Mesothelial cell of epicardium (in vitro differentiated cells): ENCODE measurements at regions not wholly inside any gene's neighbourhood (a gene's known extent, or its start where the extent isn't known, plus 50 kb on each side); places are given as distances from the start of the nearest gene placed in this dataset.

ENCODE experiments used
- DNase-seq, 2 experiments: peaks; one replicate each; pipeline ENCODE4 v3.0.0; 2021; ENCODE audit warnings: low spot score in 2 of 2; ENCODE audit not compliant: unreplicated experiment in 2 of 2
- H3K27ac Mint-ChIP-seq: 2 replicates; pipeline ENCODE4 v1.8.0; 2021; ENCODE audit warnings: mixed read lengths
- H3K27me3 Mint-ChIP-seq: 2 replicates; pipeline ENCODE4 v1.8.0; 2021; ENCODE audit warnings: low read depth, mixed read lengths
- H3K36me3 Mint-ChIP-seq: 2 replicates; pipeline ENCODE4 v1.8.0; 2021; ENCODE audit warnings: mixed read lengths
- H3K4me1 Mint-ChIP-seq: 2 replicates; pipeline ENCODE4 v1.8.0; 2021; ENCODE audit warnings: mixed read lengths
- H3K4me3 Mint-ChIP-seq: 2 replicates; pipeline ENCODE4 v1.8.0; 2021; ENCODE audit warnings: mild to moderate bottlenecking, moderate library complexity, mixed read lengths
- H3K9me3 Mint-ChIP-seq: 2 replicates; pipeline ENCODE4 v1.8.0; 2021; ENCODE audit warnings: mixed read lengths
- TF ChIP-seq, protein P1 (sequence below): fragments of 200-600 bp; sonication (generic); IDR thresholded peaks from one replicate; pipeline ENCODE4 v1.5.0; 2021; ENCODE audit warnings: antibody characterized with exemption; ENCODE audit not compliant: unreplicated experiment

DNA sequence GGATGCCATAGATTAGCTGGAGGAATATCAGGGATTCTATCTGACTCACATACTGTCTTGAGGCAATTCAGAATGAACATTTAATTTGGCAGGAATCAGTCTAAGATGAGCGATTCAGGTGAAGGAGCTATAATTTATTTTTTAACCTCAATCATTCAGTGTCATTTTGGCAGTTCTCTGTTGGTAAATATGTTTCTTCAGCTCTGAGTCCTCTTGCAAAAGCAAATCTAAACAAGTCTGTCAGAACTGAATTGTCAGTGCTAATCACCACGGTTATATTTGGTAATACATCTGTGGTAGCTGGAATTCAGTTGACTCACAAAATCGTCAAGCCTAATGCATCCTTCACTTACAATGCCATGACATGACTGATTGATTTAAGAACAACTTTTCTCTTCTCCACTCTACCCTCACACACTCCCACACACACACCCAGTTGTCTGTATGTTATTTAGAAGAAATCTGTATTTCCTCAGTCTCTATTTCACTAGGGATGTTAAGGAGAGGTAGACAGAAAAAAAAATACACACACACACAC, 516.6 kb upstream of the NXPH2 start:
- Mint-ChIP-seq H3K27ac (no peak overlapping the region), H3K4me1 (peaks cover 3% of the 10 kb centered on the region), H3K27me3 (no peaks in the 10 kb centered on the region), H3K4me3 (no peak overlapping the region), H3K9me3 (no peaks in the 10 kb centered on the region), H3K36me3 (no peaks in the 10 kb centered on the region)
- TF ChIP-seq, protein P1, sequence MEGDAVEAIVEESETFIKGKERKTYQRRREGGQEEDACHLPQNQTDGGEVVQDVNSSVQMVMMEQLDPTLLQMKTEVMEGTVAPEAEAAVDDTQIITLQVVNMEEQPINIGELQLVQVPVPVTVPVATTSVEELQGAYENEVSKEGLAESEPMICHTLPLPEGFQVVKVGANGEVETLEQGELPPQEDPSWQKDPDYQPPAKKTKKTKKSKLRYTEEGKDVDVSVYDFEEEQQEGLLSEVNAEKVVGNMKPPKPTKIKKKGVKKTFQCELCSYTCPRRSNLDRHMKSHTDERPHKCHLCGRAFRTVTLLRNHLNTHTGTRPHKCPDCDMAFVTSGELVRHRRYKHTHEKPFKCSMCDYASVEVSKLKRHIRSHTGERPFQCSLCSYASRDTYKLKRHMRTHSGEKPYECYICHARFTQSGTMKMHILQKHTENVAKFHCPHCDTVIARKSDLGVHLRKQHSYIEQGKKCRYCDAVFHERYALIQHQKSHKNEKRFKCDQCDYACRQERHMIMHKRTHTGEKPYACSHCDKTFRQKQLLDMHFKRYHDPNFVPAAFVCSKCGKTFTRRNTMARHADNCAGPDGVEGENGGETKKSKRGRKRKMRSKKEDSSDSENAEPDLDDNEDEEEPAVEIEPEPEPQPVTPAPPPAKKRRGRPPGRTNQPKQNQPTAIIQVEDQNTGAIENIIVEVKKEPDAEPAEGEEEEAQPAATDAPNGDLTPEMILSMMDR: no peak
- DNase-seq: no peak

DNA sequence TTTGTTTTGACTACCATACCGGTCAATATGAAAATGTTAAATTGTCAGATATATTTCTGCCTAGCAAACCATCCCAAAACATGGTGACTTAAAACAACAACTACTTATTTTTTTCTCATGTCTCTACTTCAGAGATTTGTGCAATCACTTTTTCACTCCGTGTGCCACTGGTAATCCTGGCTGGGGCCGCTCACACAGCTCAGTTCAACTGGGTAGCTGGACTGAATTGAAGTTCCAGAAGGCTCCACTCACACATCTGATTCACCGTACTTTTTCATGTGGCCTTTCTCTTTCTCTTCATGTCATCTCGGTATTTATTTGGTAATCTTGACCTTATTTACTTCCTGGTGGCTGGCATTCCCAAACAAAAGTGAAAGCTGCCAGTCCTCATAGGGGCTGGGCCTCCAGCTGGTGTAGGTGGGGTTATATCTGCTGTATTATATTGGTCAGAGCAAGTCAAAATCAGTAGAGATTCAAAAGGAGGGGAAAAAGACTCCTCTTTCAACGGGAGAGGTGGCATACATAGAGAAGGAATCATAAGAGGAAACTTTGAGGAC, 513.9 kb upstream of the NXPH2 start:
- Mint-ChIP-seq H3K27ac (no peak overlapping the region), H3K4me3 (no peak overlapping the region), H3K4me1 (peaks cover 3% of the 10 kb centered on the region)

DNA sequence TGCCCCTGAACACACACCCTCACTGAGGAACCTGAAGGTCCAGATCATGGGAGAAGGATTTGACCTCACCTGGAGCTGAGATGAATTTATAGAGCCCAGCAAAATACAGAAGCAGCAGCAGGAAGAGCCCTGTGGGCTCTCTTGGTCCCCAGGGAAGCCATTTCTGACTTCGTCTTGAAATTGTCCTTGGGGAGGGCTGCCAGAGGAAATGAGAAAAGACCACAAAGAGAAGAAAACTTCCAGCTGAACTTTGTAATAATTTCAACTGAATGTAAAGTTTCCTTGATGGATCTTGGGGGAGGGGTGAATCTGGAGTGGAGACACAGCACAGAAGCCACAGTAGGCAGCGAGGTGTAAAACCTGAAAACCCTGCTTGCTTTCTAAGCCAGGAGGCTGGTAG, 500.9 kb upstream of the NXPH2 start:
- TF ChIP-seq, protein P1: no peak
- no peak for DNase-seq
- Mint-ChIP-seq H3K9me3 (peaks cover 42% of the 10 kb centered on the region), H3K27ac (no peak overlapping the region), H3K27me3 (no peaks in the 10 kb centered on the region), H3K4me3 (no peak overlapping the region), H3K4me1 (no peaks in the 10 kb centered on the region), H3K36me3 (no peaks in the 10 kb centered on the region)

More for the DNA sequence above, 513.9 kb upstream of the NXPH2 start:
- TF ChIP-seq, protein P1: no peak
- H3K27me3 Mint-ChIP-seq: no peaks in the 10 kb centered on the region
- H3K9me3 Mint-ChIP-seq: no peaks in the 10 kb centered on the region
- DNase-seq: no peak
- no peaks in the 10 kb centered on the region for H3K36me3 Mint-ChIP-seq

DNA sequence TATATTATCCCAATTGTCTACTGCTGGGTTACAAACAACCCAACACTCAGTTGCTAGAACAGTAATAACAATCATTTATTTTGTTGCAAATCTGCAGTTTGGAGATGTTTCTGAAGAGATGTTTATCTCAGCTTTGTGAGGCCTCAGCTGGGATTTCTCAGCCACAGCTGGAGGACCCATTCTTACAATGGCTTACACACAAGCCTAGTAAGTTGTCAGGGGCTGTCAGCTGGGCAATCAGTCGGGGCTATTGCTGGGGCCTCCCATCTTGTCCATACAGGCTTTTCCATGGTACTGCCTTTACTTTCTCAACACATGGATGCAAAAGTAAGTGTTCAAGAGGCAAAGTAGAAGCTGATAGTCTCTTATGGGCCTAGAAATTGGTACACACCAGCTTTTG, 491.7 kb upstream of the NXPH2 start:
- TF ChIP-seq, protein P1: no peak
- H3K36me3 Mint-ChIP-seq: no peaks in the 10 kb centered on the region
- H3K9me3 Mint-ChIP-seq: no peaks in the 10 kb centered on the region
- H3K4me1 Mint-ChIP-seq: peaks cover 3% of the 10 kb centered on the region
- DNase-seq: no peak
- no peak overlapping the region for H3K27ac Mint-ChIP-seq
- H3K4me3 Mint-ChIP-seq: no peak overlapping the region
- H3K27me3 Mint-ChIP-seq: no peaks in the 10 kb centered on the region

DNA sequence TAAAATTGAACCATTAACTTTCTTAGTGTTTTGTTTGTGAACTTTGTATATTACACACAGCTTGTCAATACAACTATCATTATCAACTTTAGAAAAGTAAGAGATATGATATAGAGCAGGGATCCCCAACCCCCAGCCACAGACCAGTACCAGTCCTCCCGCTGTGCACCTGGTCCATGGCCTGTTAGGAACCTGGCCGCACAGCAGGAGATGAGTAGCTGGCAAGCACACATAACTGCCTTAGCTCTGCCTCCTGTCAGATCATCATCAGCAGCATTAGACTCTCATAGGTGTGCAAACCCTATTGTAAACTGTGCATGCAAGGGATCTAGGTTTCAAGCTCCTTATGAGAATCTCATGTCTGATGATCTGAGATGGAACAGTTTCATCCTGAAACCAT, 491.0 kb upstream of the NXPH2 start:
- H3K4me1 Mint-ChIP-seq: peaks cover 4% of the 10 kb centered on the region
- no peaks in the 10 kb centered on the region for H3K36me3 Mint-ChIP-seq
- H3K27ac Mint-ChIP-seq: no peak overlapping the region
- H3K4me3 Mint-ChIP-seq: no peak overlapping the region
- TF ChIP-seq, protein P1: no peak
- H3K27me3 Mint-ChIP-seq: no peaks in the 10 kb centered on the region
- no peaks in the 10 kb centered on the region for H3K9me3 Mint-ChIP-seq
- DNase-seq: no peak

DNA sequence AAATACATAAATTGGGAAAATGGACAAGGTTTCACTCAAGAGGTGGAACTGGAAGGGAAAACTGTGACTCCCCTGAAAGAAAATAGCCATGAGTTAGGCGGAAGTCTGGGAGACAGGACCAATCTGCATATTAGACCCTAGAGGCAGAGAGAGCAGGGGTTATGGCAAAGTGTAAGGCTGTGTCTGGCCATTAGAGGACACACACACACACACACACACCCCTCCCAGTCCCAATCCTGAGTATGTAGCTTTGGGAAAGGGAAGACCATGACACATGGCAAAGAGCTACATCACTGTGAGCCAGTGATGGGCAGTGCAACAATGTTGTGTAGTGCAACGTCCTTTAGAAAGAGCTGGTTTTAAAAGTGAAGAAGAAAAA, 479.9 kb upstream of the NXPH2 start:
- H3K36me3 Mint-ChIP-seq: no peaks in the 10 kb centered on the region
- TF ChIP-seq, protein P1: no peak
- H3K9me3 Mint-ChIP-seq: no peaks in the 10 kb centered on the region
- H3K27me3 Mint-ChIP-seq: no peaks in the 10 kb centered on the region
- no peak overlapping the region for H3K27ac Mint-ChIP-seq
- H3K4me1 Mint-ChIP-seq: no peaks in the 10 kb centered on the region
- H3K4me3 Mint-ChIP-seq: no peak overlapping the region
- DNase-seq: no peak
